Stimulated activated naive CD8-positive, alpha-beta T cell treated with anti-CD3 and anti-CD28 coated beads, Interleukin-15, Interleukin-2, amounts not matched to agents 100 ng/mL and 50 ng/mL, for 24 hours (primary cell): ENCODE measurements at regions not wholly inside any gene's neighbourhood (a gene's known extent, or its start where the extent isn't known, plus 50 kb on each side); places are given as distances from the start of the nearest gene placed in this dataset.

ENCODE experiments used
- H3K27ac Mint-ChIP-seq: one replicate; pipeline ENCODE4 v1.8.0; 2021; ENCODE audit warnings: mild to moderate bottlenecking, mixed read lengths
- H3K27me3 Mint-ChIP-seq: one replicate; pipeline ENCODE4 v1.8.0; 2021; ENCODE audit warnings: mixed read lengths
- H3K36me3 Mint-ChIP-seq: one replicate; pipeline ENCODE4 v1.8.0; 2021; ENCODE audit warnings: low read depth, mixed read lengths
- H3K4me1 Mint-ChIP-seq: one replicate; pipeline ENCODE4 v1.8.0; 2021; ENCODE audit warnings: low read depth, mixed read lengths
- H3K4me3 Mint-ChIP-seq: one replicate; pipeline ENCODE4 v1.8.0; 2021; ENCODE audit warnings: mild to moderate bottlenecking, mixed read lengths
- H3K9me3 Mint-ChIP-seq: one replicate; pipeline ENCODE4 v1.8.0; 2021; ENCODE audit warnings: mixed read lengths

DNA sequence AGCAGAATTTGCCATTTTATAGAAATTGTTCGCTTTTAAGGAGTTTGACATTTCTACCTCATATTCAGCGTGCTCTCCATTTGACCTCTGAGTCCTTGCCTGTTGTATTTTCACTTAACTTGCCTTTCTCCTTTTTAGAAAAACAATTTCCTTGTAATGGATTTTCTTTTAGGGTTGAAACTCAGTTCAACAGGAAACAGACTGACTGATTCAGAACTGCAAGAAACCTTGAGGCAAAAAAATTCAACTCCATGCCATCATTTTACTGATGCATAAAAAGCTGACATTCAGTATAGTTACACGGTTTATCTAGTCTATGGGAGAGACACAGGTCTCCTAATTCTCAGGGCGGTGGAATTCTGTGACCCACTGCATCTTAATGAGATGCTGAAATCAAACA is 59.8 kb downstream of the MRPS30 start:
- H3K9me3 Mint-ChIP-seq: no peaks in the 10 kb centered on the region
- H3K4me3 Mint-ChIP-seq: no peak overlapping the region
- no peak overlapping the region for H3K27ac Mint-ChIP-seq
- no peaks in the 10 kb centered on the region for H3K4me1 Mint-ChIP-seq
- no peaks in the 10 kb centered on the region for H3K36me3 Mint-ChIP-seq
- peaks cover 15% of the 10 kb centered on the region for H3K27me3 Mint-ChIP-seq

DNA sequence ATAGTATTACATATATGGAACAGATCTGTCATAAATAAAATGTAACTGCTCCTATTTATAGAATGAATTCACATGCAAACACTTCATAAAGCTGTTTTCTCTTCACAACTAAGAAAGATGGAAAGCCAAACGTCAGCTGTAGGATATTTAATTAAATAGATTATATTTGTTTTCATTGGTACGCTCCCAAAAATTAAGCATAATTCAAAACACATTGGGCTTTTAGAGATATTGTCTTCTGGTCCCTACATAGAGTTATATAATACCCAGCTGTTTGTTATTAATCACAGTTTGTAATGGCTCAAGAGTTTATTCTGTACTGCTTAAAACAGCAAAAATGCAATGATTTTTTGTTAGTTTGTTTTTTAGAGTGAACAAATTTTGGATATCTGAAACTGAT is 61.2 kb downstream of the MRPS30 start:
- H3K9me3 Mint-ChIP-seq: no peaks in the 10 kb centered on the region
- peaks cover 11% of the 10 kb centered on the region for H3K27me3 Mint-ChIP-seq
- H3K27ac Mint-ChIP-seq: no peak overlapping the region
- peaks cover 7% of the 10 kb centered on the region for H3K4me1 Mint-ChIP-seq
- H3K4me3 Mint-ChIP-seq: no peak overlapping the region
- H3K36me3 Mint-ChIP-seq: no peaks in the 10 kb centered on the region

DNA sequence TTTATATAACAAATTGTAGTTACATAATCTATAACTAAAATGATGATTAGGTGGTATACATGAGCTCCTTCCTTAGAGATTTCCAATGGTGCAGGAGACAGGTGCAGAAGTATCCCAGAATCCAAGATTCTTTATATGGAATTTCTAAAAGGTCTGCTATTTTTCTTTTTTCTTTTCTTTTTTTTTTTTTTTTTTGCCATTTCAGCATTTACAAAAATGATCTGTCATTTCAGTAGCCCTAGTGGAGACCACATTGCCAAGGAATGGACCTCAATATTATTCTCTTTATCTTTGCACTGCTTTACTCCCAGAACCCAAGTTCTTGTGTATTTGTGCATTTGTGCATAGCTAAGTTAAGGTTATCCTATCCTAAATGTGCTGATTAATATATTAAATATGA is 61.7 kb downstream of the MRPS30 start:
- H3K4me1 Mint-ChIP-seq: peaks cover 9% of the 10 kb centered on the region
- no peak overlapping the region for H3K27ac Mint-ChIP-seq
- H3K36me3 Mint-ChIP-seq: no peaks in the 10 kb centered on the region
- H3K27me3 Mint-ChIP-seq: peaks cover 11% of the 10 kb centered on the region
- H3K9me3 Mint-ChIP-seq: no peaks in the 10 kb centered on the region
- no peak overlapping the region for H3K4me3 Mint-ChIP-seq

DNA sequence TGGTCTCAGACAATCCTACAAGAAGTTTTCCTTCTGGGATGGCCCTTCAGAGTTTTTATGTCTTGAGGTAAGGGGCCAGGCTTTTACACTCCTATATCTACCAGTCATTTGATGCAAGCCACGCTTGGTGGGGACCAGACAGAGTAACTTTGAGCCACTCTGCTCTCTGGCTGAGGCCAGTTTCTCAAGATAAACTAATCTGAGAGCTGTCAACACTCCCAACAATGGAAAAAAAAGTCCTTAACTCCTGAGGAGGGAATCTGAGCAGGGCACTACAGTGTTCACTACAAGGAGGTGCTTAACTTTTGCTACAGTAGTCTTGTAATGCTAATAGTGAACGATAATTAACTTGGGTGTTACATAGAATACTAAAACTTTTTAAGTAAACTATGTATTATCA is 62.7 kb downstream of the MRPS30 start:
- Mint-ChIP-seq H3K4me1 (peaks cover 19% of the 10 kb centered on the region), H3K9me3 (no peaks in the 10 kb centered on the region), H3K27me3 (peaks cover 7% of the 10 kb centered on the region), H3K27ac (no peak overlapping the region), H3K36me3 (no peaks in the 10 kb centered on the region), H3K4me3 (no peak overlapping the region)

DNA sequence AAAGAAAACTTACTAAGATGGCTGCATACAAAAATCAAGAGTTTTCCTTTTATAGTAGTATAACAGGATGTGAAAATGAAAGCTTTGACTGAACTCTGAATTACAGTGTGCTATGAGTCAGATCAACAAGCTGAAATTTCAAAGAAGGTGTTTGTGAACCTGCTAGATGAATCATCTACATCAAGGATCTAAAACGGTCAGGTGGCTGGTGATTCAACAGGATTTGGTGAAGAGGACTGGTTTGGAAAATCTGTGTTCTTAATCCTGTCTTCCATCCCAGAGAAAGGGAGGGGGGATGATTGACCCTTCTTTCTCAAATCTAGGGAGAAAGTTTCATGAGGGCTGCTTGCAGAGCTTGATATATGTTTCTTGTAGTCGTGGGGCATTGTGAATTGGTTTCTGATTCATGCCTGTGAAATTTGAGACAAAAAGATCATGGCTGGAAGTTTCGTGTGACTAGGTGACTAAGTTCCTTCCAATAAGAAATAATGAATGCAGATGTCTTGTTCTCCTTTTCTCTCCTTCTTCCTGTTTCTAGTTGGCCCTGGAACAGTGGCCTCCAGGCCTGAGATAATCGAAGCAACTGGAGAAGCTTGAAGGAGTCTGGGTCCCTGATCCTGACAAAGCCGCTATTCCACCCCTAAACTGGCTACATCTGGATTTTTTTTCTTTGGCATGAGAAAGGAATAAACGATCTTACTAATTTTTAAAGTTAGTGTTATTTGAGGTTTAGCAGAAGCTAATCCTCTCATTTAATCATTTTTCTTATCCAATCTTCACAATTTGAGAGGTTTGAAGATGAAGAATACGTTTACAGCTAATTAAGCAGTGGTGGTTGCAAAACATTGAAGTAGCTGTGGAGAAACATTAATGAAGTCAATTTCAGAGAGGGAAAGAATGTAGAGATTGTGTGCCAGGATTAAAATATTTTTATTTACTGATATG is 67.2 kb downstream of the MRPS30 start:
- Mint-ChIP-seq H3K27ac (peak overlapping the region; percentile 88), H3K9me3 (peaks cover 6% of the 10 kb centered on the region), H3K4me1 (peaks cover 30% of the 10 kb centered on the region), H3K36me3 (no peaks in the 10 kb centered on the region), H3K27me3 (peaks cover 3% of the 10 kb centered on the region), H3K4me3 (no peak overlapping the region)

DNA sequence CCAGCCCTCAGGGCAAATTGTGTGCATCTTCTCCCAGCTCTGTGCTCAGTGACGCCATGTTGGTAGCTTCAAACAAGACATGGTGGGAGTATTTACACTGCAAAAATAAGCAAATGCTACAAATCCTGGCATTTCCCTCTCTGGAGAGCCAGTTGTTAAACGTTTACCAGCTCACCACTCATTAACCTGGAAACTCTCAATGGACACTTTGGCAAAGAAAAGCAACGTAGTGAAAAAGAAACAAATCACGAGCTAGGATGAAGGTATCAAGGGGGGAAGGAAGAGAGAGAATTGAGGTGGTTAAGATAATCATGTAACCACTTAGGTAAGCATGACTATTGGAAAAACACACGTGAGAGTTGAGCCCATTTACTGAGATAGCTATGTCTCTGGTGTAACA is 72.5 kb downstream of the MRPS30 start:
- H3K27me3 Mint-ChIP-seq: no peaks in the 10 kb centered on the region
- H3K9me3 Mint-ChIP-seq: peaks cover 12% of the 10 kb centered on the region
- H3K4me1 Mint-ChIP-seq: peaks cover 17% of the 10 kb centered on the region
- no peak overlapping the region for H3K27ac Mint-ChIP-seq
- H3K4me3 Mint-ChIP-seq: no peak overlapping the region
- H3K36me3 Mint-ChIP-seq: no peaks in the 10 kb centered on the region

DNA sequence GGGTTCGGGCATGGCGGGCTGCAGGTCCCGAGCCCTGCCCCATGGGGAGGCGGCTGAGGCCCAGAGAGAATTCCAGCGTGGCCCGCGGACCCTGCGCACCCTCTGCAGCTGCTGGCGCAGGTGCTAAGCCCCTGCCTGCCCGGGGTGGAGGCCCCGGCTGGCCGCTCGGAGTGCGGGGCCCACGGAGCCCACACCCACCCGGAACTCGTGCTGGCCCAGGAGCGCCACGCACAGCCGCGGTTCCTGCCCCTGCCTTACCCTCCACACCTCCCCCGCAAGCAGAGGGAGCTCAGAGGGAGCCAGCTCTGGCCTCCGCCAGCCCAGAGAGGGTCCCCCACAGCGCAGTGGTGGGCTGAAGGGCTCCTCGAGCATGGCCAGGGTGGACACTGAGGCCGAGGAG is 75.3 kb downstream of the MRPS30 start:
- no peaks in the 10 kb centered on the region for H3K36me3 Mint-ChIP-seq
- no peak overlapping the region for H3K27ac Mint-ChIP-seq
- peaks cover 6% of the 10 kb centered on the region for H3K9me3 Mint-ChIP-seq
- H3K27me3 Mint-ChIP-seq: no peaks in the 10 kb centered on the region
- no peak overlapping the region for H3K4me3 Mint-ChIP-seq
- H3K4me1 Mint-ChIP-seq: peaks cover 8% of the 10 kb centered on the region

DNA sequence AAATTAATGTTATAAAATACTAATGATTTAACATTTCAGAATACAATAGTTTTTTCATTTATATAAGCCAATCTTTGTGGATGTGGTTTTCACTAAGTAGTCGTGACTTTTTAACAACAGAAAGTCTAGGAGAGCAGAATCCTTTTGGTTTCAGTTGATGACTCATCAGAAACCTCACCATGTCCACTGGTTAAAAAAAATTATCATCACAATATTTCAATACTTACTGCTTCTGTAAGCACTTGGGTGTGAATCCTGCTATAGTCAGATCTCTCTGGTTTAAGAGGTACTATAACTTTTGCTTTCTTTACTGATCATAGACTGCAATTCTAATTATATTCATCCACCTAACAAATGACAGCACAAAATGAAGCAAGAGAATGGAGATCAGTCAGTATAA is 77.2 kb downstream of the MRPS30 start:
- Mint-ChIP-seq H3K4me3 (no peak overlapping the region), H3K4me1 (peaks cover 6% of the 10 kb centered on the region), H3K27me3 (no peaks in the 10 kb centered on the region), H3K27ac (no peak overlapping the region), H3K9me3 (peaks cover 6% of the 10 kb centered on the region), H3K36me3 (no peaks in the 10 kb centered on the region)

DNA sequence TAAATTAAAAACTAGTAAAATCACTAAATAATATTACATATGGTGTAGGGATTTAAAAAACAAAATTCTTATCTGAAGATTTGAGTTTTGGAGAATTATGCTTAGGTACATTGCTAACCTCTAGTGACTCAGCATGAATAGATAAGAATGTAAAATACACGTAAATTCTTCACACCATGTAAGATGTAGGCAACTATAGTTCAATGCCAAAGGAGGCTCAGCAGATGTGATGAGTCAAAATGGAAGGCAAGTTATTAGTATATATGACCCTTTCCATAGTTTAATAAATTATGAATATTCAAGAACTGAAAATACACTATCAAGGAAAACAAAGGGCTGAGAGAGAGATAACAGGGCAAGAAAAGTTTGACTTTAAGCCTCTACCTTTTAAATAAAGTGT is 79.0 kb downstream of the MRPS30 start:
- no peaks in the 10 kb centered on the region for H3K36me3 Mint-ChIP-seq
- no peaks in the 10 kb centered on the region for H3K27me3 Mint-ChIP-seq
- no peak overlapping the region for H3K27ac Mint-ChIP-seq
- H3K9me3 Mint-ChIP-seq: peaks cover 3% of the 10 kb centered on the region
- H3K4me1 Mint-ChIP-seq: no peaks in the 10 kb centered on the region
- H3K4me3 Mint-ChIP-seq: no peak overlapping the region

DNA sequence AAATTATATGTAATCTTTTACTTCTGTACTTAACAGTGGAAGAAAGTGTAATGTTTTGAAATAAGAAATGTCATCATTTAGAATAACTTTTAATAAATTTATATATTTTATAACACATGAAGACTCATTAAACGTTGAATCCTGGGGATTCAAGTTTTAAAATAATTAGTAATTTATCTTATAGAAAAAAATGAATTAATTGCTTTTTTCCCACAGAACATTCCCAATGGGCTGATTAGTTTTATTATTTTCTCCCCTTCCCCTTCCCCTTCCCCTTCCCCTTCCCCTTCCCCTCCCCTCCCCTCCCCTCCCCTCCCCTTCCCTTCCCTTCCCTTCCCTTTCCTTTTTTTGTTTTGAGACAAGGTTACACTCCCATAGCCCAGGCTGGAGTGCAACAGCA is 79.7 kb downstream of the MRPS30 start:
- no peaks in the 10 kb centered on the region for H3K36me3 Mint-ChIP-seq
- no peak overlapping the region for H3K27ac Mint-ChIP-seq
- H3K4me3 Mint-ChIP-seq: no peak overlapping the region

DNA sequence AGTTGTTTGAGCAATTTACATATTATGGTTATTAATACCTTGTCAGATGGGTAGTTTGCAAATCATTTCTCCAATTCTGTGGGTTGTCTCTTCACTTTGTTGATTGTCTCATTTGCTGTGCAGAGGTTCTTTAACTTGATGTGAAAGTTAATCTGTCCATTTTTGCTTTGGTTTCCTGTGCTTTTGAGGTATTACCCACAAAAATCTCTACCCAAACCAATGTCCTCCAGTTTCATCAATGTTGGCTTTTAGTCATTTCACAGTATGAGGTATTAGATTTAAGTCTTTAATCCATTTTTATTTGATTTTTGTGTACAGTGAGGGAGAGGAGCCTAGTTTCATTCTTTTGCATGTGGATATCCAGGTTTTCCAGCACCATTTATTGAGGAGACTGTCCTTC is 82.4 kb downstream of the MRPS30 start:
- Mint-ChIP-seq H3K9me3 (peaks cover 4% of the 10 kb centered on the region), H3K4me1 (no peaks in the 10 kb centered on the region), H3K36me3 (no peaks in the 10 kb centered on the region), H3K27me3 (peaks cover 5% of the 10 kb centered on the region), H3K27ac (no peak overlapping the region), H3K4me3 (no peak overlapping the region)

More for the DNA sequence above, 79.7 kb downstream of the MRPS30 start:
- H3K27me3 Mint-ChIP-seq: peaks cover 4% of the 10 kb centered on the region
- H3K4me1 Mint-ChIP-seq: no peaks in the 10 kb centered on the region
- peaks cover 4% of the 10 kb centered on the region for H3K9me3 Mint-ChIP-seq

DNA sequence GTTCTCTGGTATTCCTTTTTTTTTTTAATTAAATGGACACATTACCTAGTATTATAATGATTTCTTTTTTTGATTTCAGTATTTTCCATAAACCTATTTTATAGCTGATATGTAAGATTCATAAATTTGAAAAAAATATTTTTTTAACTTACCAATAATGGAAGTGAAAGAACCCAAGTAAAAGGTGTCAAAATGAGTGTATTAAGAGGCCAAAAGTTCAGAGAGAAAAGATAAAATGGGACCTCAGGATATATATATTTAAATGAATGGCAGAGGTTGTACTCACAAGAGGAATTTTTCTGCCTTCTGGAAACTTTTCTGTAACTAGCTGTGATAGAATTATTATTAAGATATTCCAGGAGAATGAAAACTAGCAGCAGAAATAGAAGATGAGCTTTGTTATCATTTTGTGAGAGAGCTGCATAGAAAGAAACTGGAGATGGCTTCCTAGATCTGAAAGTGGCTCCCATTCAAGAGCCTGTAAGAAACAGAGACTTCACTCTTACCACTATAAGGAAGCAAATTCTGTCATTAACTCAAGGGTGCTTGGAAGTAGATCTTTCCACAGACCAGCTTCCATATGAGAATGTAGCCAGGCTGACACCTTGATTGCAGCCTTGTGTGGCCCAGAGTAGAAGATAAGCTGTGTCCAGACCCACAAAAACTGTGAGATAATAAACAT is 91.7 kb downstream of the MRPS30 start:
- H3K27ac Mint-ChIP-seq: no peak overlapping the region
- H3K4me3 Mint-ChIP-seq: no peak overlapping the region
- no peaks in the 10 kb centered on the region for H3K27me3 Mint-ChIP-seq
- no peaks in the 10 kb centered on the region for H3K36me3 Mint-ChIP-seq
- no peaks in the 10 kb centered on the region for H3K4me1 Mint-ChIP-seq
- peaks cover 11% of the 10 kb centered on the region for H3K9me3 Mint-ChIP-seq

DNA sequence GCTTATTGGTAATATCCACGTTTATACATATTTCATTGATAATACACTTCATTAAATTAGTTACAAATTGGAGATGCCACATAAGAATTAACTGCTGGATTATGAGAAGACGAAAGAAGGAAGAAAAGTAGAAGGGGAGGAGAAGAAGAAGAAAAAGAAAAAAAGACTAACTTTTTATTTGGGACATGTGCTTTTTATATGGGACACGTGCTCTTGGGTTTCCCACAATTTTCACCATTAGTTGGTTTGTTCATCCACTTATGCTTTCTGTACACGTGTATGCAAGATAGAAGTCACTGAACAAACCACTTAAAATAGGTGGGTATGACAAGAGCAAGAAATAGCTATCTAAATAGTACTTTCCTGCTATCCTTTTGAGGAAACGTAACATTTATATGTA is 98.6 kb downstream of the MRPS30 start:
- Mint-ChIP-seq H3K4me3 (no peak overlapping the region), H3K27ac (no peak overlapping the region), H3K4me1 (no peaks in the 10 kb centered on the region), H3K27me3 (no peaks in the 10 kb centered on the region), H3K9me3 (no peaks in the 10 kb centered on the region), H3K36me3 (no peaks in the 10 kb centered on the region)

DNA sequence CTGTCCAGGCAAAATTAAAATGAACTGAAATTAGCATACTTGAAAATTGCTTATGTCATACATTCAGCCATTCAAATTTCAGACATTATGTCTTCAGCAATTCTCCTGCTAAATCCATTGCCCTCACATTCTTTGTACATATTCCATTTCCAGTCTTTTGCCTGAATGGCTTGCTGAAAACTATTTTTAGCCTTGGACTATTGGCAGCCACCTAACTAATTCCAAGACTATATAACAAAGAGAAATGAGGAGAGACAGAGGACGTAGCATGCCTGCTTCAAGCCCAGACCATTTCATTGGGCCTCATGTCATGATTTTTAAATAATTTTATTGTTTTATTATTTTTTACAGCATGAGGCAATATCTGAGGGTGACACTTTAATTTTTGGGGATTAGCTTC is 100.3 kb downstream of the MRPS30 start:
- Mint-ChIP-seq H3K4me1 (no peaks in the 10 kb centered on the region), H3K9me3 (no peaks in the 10 kb centered on the region)

DNA sequence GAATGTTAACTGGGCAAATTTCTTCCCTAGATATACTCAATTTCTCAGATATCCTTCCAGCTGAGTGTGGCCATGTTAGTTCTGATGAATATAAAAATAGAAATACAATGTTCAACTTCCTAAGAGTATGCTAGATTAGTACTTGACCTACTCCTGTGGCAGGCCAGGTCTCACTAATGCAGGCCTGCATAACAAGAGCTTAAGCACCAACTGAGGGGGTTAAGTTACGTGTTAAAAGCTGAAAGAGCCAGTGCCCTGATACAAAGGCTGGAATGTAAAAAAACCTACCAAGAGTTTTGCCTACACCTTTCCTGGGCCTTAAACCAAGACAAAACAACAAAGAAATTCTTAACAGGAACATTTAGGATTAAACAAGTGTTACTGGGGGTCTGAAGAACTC is 102.8 kb downstream of the MRPS30 start:
- H3K27ac Mint-ChIP-seq: no peak overlapping the region
- no peaks in the 10 kb centered on the region for H3K4me1 Mint-ChIP-seq
- H3K4me3 Mint-ChIP-seq: no peak overlapping the region
- no peaks in the 10 kb centered on the region for H3K27me3 Mint-ChIP-seq
- no peaks in the 10 kb centered on the region for H3K9me3 Mint-ChIP-seq
- H3K36me3 Mint-ChIP-seq: no peaks in the 10 kb centered on the region

More for the DNA sequence above, 100.3 kb downstream of the MRPS30 start:
- no peak overlapping the region for H3K27ac Mint-ChIP-seq
- H3K27me3 Mint-ChIP-seq: no peaks in the 10 kb centered on the region
- no peaks in the 10 kb centered on the region for H3K36me3 Mint-ChIP-seq
- no peak overlapping the region for H3K4me3 Mint-ChIP-seq
